ENCODE measurements at regions not wholly inside any gene's neighbourhood (a gene's known extent, or its start where the extent isn't known, plus 50 kb on each side); places are given as distances from the start of the nearest gene placed in this dataset.

GRCh38 chr16:86227801-86228200 is 282.5 kb upstream of the FOXF1 start:
- no peak overlapping the region for H2AFZ ChIP-seq (ENCODE audit: low read length)
- no peak overlapping the region for H3K9ac ChIP-seq (ENCODE audit: low read length)
- H3K9me2 ChIP-seq (replicated peaks; ENCODE audit: insufficient read depth, low read length), result no peaks in the 10 kb centered on the region
- H3F3A ChIP-seq (ENCODE audit: insufficient read depth, low read length), result no peaks in the 10 kb centered on the region
- H3K4me3 ChIP-seq (ENCODE audit: low read length), result no peak overlapping the region
- no peaks in the 10 kb centered on the region for H3K36me3 ChIP-seq (replicated peaks; ENCODE audit: insufficient read depth, low read length)
- no peaks in the 10 kb centered on the region for H3K79me2 ChIP-seq (ENCODE audit: low read length)
- no peak overlapping the region for H3K4me2 ChIP-seq (ENCODE audit: low read depth, low read length)
- H4K20me1 ChIP-seq (ENCODE audit: insufficient read depth, low read length), result no peaks in the 10 kb centered on the region
- H3K27ac ChIP-seq (ENCODE audit: low read length), result no peak overlapping the region
- peaks cover 31% of the 10 kb centered on the region for H3K27me3 ChIP-seq (replicated peaks; ENCODE audit: insufficient read depth, low read length)
- H3K4me1 ChIP-seq (ENCODE audit: low read length), result no peaks in the 10 kb centered on the region
- no peak for TF ChIP-seq CTCF (IDR thresholded peaks at IDR 0.05; ENCODE audit: low read length)
- TF ChIP-seq EZH2 (optimal IDR thresholded peaks at IDR 0.05; ENCODE audit: low read depth, low read length), result no peak
- TF ChIP-seq EZH2phosphoT487 (IDR thresholded peaks at IDR 0.05; ENCODE audit: low read length), result no peak
- H3K9me3 ChIP-seq (replicated peaks; ENCODE audit: insufficient read depth, low read length), result no peaks in the 10 kb centered on the region
- DNase-seq, result no peak

DNA sequence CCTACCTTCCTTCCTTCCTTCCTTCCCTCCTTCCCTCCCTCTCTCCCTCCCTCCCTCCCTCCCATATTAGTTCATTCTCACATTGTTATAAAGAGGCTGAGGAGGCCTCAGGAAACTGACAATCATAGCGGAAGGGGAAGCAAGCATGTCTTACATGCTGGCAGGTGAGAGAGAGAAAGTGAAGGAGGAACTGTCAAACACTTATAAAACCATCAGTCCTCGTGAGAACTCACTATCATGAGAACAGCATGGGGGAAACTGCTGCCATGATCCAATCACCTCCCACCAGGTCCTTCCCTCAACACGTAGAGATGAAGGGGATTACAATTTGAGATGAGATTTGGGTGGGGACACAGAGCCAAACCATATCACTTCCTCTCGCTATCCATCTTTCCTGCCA is 281.6 kb upstream of the FOXF1 start:
- peaks cover 24% of the 10 kb centered on the region for H3K27me3 ChIP-seq (replicated peaks; ENCODE audit: insufficient read depth, low read length)
- H3K4me1 ChIP-seq (ENCODE audit: low read length), result no peaks in the 10 kb centered on the region
- no peak overlapping the region for H3K27ac ChIP-seq (ENCODE audit: low read length)
- no peaks in the 10 kb centered on the region for H3K36me3 ChIP-seq (replicated peaks; ENCODE audit: insufficient read depth, low read length)
- no peak overlapping the region for H3K4me3 ChIP-seq (ENCODE audit: low read length)
- no peaks in the 10 kb centered on the region for H3K9me2 ChIP-seq (replicated peaks; ENCODE audit: insufficient read depth, low read length)
- H3K9me3 ChIP-seq (replicated peaks; ENCODE audit: insufficient read depth, low read length), result no peaks in the 10 kb centered on the region
- no peak for DNase-seq
- H2AFZ ChIP-seq (ENCODE audit: low read length), result no peak overlapping the region
- no peak overlapping the region for H3K9ac ChIP-seq (ENCODE audit: low read length)
- TF ChIP-seq CTCF (IDR thresholded peaks at IDR 0.05; ENCODE audit: low read length), result no peak
- no peaks in the 10 kb centered on the region for H4K20me1 ChIP-seq (ENCODE audit: insufficient read depth, low read length)
- no peak overlapping the region for H3K4me2 ChIP-seq (ENCODE audit: low read depth, low read length)
- no peaks in the 10 kb centered on the region for H3K79me2 ChIP-seq (ENCODE audit: low read length)
- H3F3A ChIP-seq (ENCODE audit: insufficient read depth, low read length), result no peaks in the 10 kb centered on the region

DNA sequence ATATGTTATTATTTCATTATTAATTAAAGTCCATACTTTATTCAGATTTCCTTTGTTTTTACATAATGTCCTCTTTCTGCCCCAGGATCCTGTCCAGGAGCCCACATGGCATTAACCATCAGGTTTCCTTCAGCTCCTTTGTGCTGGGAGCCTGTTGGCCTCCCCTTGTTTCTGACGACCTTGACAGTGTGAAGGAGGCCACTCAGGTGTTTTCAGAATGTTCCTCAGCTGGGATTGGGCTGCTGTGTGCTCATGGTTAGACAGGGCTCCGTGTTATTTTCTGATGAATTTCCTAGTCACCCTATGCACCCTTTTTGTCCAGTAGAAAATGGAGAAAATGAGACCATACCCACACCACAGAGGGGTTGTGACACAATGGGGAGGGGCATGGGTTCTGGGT is 281.0 kb upstream of the FOXF1 start:
- H3K4me3 ChIP-seq (ENCODE audit: low read length), result no peak overlapping the region
- H3K79me2 ChIP-seq (ENCODE audit: low read length), result no peaks in the 10 kb centered on the region
- H3K9me2 ChIP-seq (replicated peaks; ENCODE audit: insufficient read depth, low read length), result no peaks in the 10 kb centered on the region
- H2AFZ ChIP-seq (ENCODE audit: low read length), result no peak overlapping the region
- no peak overlapping the region for H3K27ac ChIP-seq (ENCODE audit: low read length)
- peaks cover 20% of the 10 kb centered on the region for H3K27me3 ChIP-seq (replicated peaks; ENCODE audit: insufficient read depth, low read length)
- no peaks in the 10 kb centered on the region for H3K36me3 ChIP-seq (replicated peaks; ENCODE audit: insufficient read depth, low read length)
- no peaks in the 10 kb centered on the region for H3K4me1 ChIP-seq (ENCODE audit: low read length)
- DNase-seq, result no peak
- H3F3A ChIP-seq (ENCODE audit: insufficient read depth, low read length), result no peaks in the 10 kb centered on the region
- no peaks in the 10 kb centered on the region for H4K20me1 ChIP-seq (ENCODE audit: insufficient read depth, low read length)
- H3K4me2 ChIP-seq (ENCODE audit: low read depth, low read length), result no peak overlapping the region
- no peak for TF ChIP-seq EZH2phosphoT487 (IDR thresholded peaks at IDR 0.05; ENCODE audit: low read length)
- TF ChIP-seq EZH2 (optimal IDR thresholded peaks at IDR 0.05; ENCODE audit: low read depth, low read length), result no peak
- TF ChIP-seq CTCF (IDR thresholded peaks at IDR 0.05; ENCODE audit: low read length), result no peak
- H3K9ac ChIP-seq (ENCODE audit: low read length), result no peak overlapping the region
- no peaks in the 10 kb centered on the region for H3K9me3 ChIP-seq (replicated peaks; ENCODE audit: insufficient read depth, low read length)
